Gastroesophageal sphincter (tissue), 4 donors: ENCODE measurements at regions not wholly inside any gene's neighbourhood (a gene's known extent, or its start where the extent isn't known, plus 50 kb on each side); places are given as distances from the start of the nearest gene placed in this dataset.

ENCODE experiments used
- ATAC-seq: fragments of 150-250 bp; one replicate; pipeline ENCODE4 v1.9.1; 2016; ENCODE audit warnings: mild to moderate bottlenecking, moderate library complexity
- H3K27ac ChIP-seq, 4 donors: fragments of 200-600 bp; sonication (generic) in 3 of 4; 1 replicate in 3 of 4; 2 replicates in 1 of 4; pipeline ENCODE4 v1.5.1; 2016 to 2019
- H3K27me3 ChIP-seq: fragments of 200-600 bp; sonication (generic); one replicate; pipeline ENCODE4 v1.5.1; 2019
- H3K36me3 ChIP-seq, 2 donors: fragments of 200-600 bp; sonication (generic); one replicate each; pipeline ENCODE4 v1.5.1; 2019; ENCODE audit warnings: control low read depth in 1 of 2
- H3K4me1 ChIP-seq, 3 donors: fragments of 200-600 bp; sonication (generic); 1 replicate in 2 of 3; 2 replicates in 1 of 3; pipeline ENCODE4 v1.5.1; 2016 to 2019; ENCODE audit warnings: control low read depth in 2 of 3
- H3K4me3 ChIP-seq, 2 donors: fragments of 200-600 bp; sonication (generic); one replicate each; pipeline ENCODE4 v1.5.1; 2019; ENCODE audit warnings: mild to moderate bottlenecking in 1 of 2, moderate library complexity in 1 of 2
- H3K9me3 ChIP-seq, 3 donors: fragments of 200-600 bp; sonication (generic); one replicate each; pipeline ENCODE4 v1.5.1; 2017 to 2019; ENCODE audit warnings: control low read depth in 2 of 3
- EP300 ChIP-seq: sonication (generic); formaldehyde crosslinking; IDR thresholded peaks from one replicate; pipeline ENCODE4 v1.6.1; 2017; ENCODE audit warnings: antibody characterized with exemption, mild to moderate bottlenecking
- POLR2A ChIP-seq, 2 donors: fragments of 450-650 bp; IDR thresholded peaks; one replicate each; pipeline ENCODE4 v1.6.1; 2017; ENCODE audit warnings: antibody characterized with exemption in 2 of 2, mild to moderate bottlenecking in 2 of 2, moderate library complexity in 1 of 2
- POLR2AphosphoS5 ChIP-seq: sonication (generic); formaldehyde crosslinking; IDR thresholded peaks from one replicate; pipeline ENCODE4 v1.6.1; 2017; ENCODE audit warnings: antibody characterized with exemption
- whole genome bisulfite sequencing, 2 donors: methylation state at CpG; one replicate each; pipeline ENCODE4 v1.1.5; 2018; ENCODE audit warnings: low coverage in 1 of 2; 5-methylcytosine and 5-hydroxymethylcytosine counted together
- TF ChIP-seq, protein P1 (sequence below), 4 experiments: fragments of 200-600 bp in 2 of 4; fragments of 450-650 bp in 2 of 4; sonication (generic) in 1 of 4; IDR thresholded peaks; one replicate each; pipeline ENCODE4 v1.5.1; 2017 to 2019; ENCODE audit warnings: antibody characterized with exemption in 4 of 4, mild to moderate bottlenecking in 2 of 4, moderate library complexity in 2 of 4

DNA sequence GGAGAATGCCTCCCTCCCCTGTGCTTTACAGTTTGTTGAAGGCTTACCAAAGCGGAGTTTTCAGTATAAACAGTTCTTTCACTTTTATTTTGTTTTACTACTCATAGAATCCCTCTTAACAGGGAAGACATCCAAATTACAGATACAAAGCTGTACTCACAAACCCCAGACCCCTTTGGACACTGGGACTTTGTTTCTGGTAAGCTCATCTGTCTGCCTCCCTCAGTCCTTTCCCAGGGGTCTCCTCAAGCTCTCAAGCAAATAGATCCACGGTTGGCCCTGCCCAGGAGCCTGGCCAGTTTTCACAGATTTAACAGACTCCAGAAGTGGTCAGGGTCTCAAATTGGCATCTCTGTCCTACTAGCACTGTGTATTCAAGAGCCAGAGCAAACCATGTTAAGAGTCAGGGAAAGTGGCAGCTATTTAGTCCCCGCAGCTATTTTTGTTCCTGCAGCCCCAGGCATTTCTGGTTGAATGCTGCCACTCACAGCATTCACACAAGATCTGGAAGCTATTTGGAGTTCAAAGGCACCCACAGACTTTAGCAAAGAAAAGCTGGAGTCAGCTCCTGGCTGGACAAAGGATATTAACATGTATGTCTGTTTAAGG is 54.2 kb downstream of the TMEM100 start:
- ATAC-seq: no peak
- Histone ChIP-seq H3K36me3 (no peaks in the 10 kb centered on the region), H3K27ac (peak overlapping the region in 2 of 4 donors; percentile 0 to 4), H3K4me3 (no peak overlapping the region), H3K9me3 (no peaks in the 10 kb centered on the region), H3K4me1 (peaks cover 0 to 4% (median 0%) of the 10 kb centered on the region in 3 donors), H3K27me3 (peaks cover 3% of the 10 kb centered on the region)
- TF ChIP-seq POLR2A (IDR thresholded peaks at IDR 0.05) (no peak), EP300 (no peak), POLR2AphosphoS5 (no peak)
- TF ChIP-seq, protein P1, sequence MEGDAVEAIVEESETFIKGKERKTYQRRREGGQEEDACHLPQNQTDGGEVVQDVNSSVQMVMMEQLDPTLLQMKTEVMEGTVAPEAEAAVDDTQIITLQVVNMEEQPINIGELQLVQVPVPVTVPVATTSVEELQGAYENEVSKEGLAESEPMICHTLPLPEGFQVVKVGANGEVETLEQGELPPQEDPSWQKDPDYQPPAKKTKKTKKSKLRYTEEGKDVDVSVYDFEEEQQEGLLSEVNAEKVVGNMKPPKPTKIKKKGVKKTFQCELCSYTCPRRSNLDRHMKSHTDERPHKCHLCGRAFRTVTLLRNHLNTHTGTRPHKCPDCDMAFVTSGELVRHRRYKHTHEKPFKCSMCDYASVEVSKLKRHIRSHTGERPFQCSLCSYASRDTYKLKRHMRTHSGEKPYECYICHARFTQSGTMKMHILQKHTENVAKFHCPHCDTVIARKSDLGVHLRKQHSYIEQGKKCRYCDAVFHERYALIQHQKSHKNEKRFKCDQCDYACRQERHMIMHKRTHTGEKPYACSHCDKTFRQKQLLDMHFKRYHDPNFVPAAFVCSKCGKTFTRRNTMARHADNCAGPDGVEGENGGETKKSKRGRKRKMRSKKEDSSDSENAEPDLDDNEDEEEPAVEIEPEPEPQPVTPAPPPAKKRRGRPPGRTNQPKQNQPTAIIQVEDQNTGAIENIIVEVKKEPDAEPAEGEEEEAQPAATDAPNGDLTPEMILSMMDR (IDR thresholded peaks at IDR 0.05): no peak
- 57 to 58% methylated on average over 1 to 3 of the region's 3 CpGs for WGBS, 2 donors

DNA sequence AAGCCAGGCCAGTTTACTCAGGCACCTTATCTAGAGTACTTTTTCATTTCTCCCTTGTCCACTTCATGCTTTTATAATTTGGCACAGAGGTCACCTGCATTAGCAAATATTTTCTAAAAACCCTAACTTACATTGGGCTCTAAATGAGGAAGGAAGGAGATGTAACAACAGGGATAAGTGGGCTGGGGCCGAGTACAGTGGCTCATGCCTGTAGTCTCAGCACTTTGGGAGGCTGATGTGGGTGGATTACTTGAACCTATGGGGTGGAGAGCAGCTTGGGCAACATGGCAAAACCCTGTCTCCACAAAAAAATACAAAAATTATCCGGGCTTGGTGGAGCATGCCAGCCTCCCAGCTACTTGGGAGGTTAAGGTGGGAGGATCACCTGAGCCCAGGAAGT is 55.9 kb downstream of the TMEM100 start:
- no peak overlapping the region for H3K27ac ChIP-seq
- ATAC-seq: no peak
- no peaks in the 10 kb centered on the region for H3K4me1 ChIP-seq
- H3K9me3 ChIP-seq: no peaks in the 10 kb centered on the region
- WGBS, 2 donors: 71 to 89% methylated on average over 1 of the region's 2 CpGs
- no peaks in the 10 kb centered on the region for H3K36me3 ChIP-seq
- H3K27me3 ChIP-seq: peaks cover 3% of the 10 kb centered on the region
- TF ChIP-seq POLR2A (IDR thresholded peaks at IDR 0.05) (no peak), POLR2AphosphoS5 (no peak), EP300 (no peak)
- no peak overlapping the region for H3K4me3 ChIP-seq

DNA sequence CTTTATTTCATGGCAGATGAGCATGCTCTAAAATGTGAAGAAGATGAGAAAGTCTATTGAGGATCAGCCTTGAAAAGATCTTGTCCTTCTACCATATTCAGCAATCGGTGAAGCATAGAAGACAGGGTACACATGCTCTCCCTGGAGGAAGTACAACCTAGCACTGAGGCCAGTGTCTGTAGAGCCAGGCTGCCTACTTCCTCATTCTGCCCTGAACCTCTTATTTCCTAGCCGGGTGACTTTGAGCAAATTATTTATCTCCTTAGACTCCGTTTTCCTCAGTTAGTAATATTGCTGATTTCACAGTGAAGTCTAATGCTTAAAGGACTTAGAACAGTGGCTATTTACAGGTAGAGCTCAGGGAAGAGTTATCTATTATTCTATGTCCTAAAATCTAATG is 58.4 kb downstream of the TMEM100 start:
- Histone ChIP-seq H3K4me1 (peaks cover 0 to 17% (median 8%) of the 10 kb centered on the region in 3 donors), H3K27ac (no peak overlapping the region), H3K4me3 (no peak overlapping the region), H3K36me3 (no peaks in the 10 kb centered on the region), H3K27me3 (no peaks in the 10 kb centered on the region), H3K9me3 (no peaks in the 10 kb centered on the region)
- TF ChIP-seq POLR2AphosphoS5: no peak
- TF ChIP-seq, protein P1 (IDR thresholded peaks at IDR 0.05): no peak
- no peak for TF ChIP-seq EP300
- TF ChIP-seq POLR2A (IDR thresholded peaks at IDR 0.05): no peak
- no peak for ATAC-seq
- WGBS, 2 donors: 79 to 85% methylated on average over 3 of the region's 3 CpGs

DNA sequence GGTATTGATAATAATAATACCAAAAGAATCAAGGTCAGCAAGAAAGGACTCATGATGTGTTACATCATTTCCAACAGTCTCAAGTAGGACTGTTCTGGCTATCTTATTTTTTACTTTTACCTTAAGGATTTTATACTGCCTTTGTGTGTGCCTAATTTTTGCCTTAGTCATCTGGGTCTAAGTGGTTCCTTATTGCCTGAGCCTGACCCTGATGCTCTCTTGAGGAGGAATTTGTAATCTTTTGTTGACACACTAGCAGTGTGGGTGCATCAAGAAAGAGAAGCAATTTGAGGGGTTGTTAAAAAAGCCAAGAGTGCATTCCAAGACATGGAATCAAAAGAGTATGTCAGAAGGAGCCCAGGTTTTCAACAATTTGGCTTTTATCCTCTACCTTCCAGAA is 59.3 kb downstream of the TMEM100 start:
- no peaks in the 10 kb centered on the region for H3K9me3 ChIP-seq
- H3K4me3 ChIP-seq: no peak overlapping the region
- H3K27ac ChIP-seq: no peak overlapping the region
- ATAC-seq: no peak
- no peaks in the 10 kb centered on the region for H3K36me3 ChIP-seq
- no peaks in the 10 kb centered on the region for H3K27me3 ChIP-seq
- peaks cover 0 to 17% (median 8%) of the 10 kb centered on the region in 3 donors for H3K4me1 ChIP-seq
- no peak for TF ChIP-seq EP300
- TF ChIP-seq POLR2A (IDR thresholded peaks at IDR 0.05): no peak
- TF ChIP-seq POLR2AphosphoS5: no peak
- TF ChIP-seq, protein P1 (IDR thresholded peaks at IDR 0.05): no peak

DNA sequence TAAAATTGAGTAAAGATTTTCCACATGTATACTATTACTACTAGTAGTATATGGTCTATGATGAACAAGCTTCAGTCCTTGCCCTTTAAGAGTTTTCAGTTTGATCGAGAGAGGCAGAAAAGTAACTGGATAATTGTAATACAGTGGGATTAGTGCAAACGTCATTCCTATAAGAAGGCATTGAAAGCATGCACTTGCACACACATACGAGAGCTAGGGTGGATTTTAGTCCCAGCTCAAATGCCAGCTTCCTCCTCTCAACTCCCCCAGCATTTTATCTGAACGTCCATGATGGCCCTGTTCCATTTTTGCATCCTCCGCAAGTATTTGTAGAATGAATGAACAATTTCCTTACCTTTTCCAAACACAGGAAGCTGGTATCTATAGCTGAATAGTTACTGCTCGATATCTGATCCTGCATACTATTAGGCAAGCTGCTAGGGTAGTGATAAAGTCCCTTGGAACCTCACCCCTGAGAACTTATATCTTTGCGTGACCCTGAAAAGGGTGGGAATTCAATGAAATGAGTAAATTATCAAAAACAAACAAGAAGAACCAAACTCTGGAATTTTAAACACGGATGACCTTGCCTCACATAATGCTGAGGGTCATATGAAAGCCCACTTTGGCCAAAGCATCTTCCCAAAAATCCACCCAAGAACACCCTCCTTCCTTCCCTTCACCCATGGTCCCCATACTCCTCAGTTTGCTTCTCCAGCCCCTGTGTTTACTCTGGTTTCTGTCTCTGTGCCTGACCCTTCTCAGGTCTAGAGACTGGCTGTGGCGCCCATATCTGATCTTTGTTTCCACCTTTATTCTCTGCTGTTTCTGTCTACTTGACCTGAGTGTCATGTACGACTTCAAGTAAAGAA is 60.5 kb downstream of the TMEM100 start:
- no peak for ATAC-seq
- Histone ChIP-seq H3K9me3 (no peaks in the 10 kb centered on the region), H3K27me3 (no peaks in the 10 kb centered on the region), H3K4me3 (no peak overlapping the region), H3K36me3 (no peaks in the 10 kb centered on the region), H3K27ac (no peak overlapping the region), H3K4me1 (peaks cover 0 to 17% (median 8%) of the 10 kb centered on the region in 3 donors)
- 69 to 79% methylated on average over 7 to 10 of the region's 10 CpGs for WGBS, 2 donors
- TF ChIP-seq, protein P1 (IDR thresholded peaks at IDR 0.05): no peak
- no peak for TF ChIP-seq POLR2A (IDR thresholded peaks at IDR 0.05)
- no peak for TF ChIP-seq POLR2AphosphoS5
- TF ChIP-seq EP300: no peak
